Skin epidermis (tissue), 12 donors: ENCODE measurements at regions not wholly inside any gene's neighbourhood (a gene's known extent, or its start where the extent isn't known, plus 50 kb on each side); places are given as distances from the start of the nearest gene placed in this dataset.

Source experiments
- H3K27ac ChIP-seq, 21 experiments: fragments of 200-600 bp; sonication (generic) in 11 of 21; one replicate each; pipeline ENCODE4 v1.5.0; 2020; ENCODE audit warnings: mild to moderate bottlenecking in 3 of 21, inconsistent platforms in 2 of 21, moderate library complexity in 2 of 21
- H3K4me3 ChIP-seq, 7 experiments: fragments of 200-600 bp; sonication (generic) in 2 of 7; one replicate each; pipeline ENCODE4 v1.5.0; 2020; ENCODE audit warnings: inconsistent platforms in 2 of 7, mild to moderate bottlenecking in 2 of 7, moderate library complexity in 1 of 7

GRCh38 chr10:90975096-90975495 lies 54.2 kb upstream of the ANKRD1 start:
- Histone ChIP-seq H3K4me3 (no peak overlapping the region), H3K27ac (no peak overlapping the region)

- no peak overlapping the region for H3K4me3 ChIP-seq
Measured at GRCh38 chr10:90977162-90977854, 56.4 kb upstream of the ANKRD1 start.

GRCh38 chr10:90977855-90978486 lies 57.1 kb upstream of the ANKRD1 start:
- Histone ChIP-seq H3K27ac (no peak overlapping the region), H3K4me3 (no peak overlapping the region)

More at GRCh38 chr10:90977162-90977854, 56.4 kb upstream of the ANKRD1 start:
- H3K27ac ChIP-seq = no peak overlapping the region

- Histone ChIP-seq H3K27ac (no peak overlapping the region), H3K4me3 (no peak overlapping the region)
Measured at GRCh38 chr10:90982406-90983008, 61.6 kb upstream of the ANKRD1 start.

DNA sequence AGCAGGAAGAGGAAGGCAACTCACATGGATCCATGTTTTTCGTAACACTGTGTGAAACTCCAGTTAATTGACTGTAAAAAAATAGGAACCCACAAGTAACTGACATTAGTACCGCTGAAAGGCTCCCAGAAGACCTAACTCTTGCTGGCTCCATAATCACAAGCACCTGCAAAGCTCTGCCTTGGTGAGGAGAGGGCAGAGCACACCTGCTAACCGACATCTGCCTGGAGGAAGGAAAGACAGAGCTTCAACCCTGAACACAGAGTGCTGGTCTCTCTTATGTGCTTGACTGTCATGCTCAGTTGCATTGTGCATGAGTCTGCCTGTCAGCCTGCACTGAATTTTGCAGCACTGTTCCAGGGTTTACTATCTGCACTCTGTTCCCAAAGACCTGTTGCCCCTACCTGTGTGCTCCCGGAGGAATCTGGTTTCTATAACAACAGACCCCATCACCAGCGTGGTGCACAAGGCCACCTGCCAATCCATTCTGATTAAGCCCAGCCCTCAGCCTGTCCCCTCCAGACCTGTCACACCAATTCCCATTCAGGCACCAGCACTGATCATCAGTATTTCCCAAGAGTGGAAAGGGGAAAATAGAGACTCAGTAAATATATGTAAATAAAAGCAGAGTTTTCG lies 63.1 kb upstream of the ANKRD1 start:
- no peak overlapping the region for H3K27ac ChIP-seq
- H3K4me3 ChIP-seq = no peak overlapping the region

GRCh38 chr10:90984898-90985297 lies 64.0 kb upstream of the ANKRD1 start:
- Histone ChIP-seq H3K4me3 (no peak overlapping the region), H3K27ac (no peak overlapping the region)

DNA sequence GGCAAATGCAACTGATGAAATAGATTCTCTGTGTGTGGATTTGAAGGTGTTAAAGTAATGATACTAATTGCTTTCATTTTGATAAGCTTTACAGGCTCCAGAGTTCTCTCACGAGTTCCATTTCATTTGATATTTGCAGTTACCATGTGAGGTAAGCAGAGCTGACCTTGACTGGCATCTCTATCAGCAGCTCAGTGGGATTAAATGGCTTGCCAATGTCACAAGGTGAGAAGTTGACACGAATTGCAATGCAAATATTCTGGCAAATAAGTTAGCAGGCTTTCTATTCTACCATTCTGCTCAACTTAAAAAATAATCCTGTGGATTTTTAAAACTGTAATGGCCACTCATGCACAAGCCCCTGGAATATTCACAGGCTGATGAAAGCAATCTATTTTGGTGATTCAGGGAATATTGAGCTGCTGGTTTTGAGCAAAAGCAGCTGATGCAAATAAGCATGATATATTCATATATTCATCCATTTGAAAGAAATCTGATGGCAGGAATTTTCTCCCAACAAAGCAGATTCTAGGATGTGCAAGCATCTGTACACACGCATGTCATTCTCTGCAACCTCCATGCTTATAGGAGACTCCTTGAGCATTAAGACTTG lies 64.5 kb upstream of the ANKRD1 start:
- no peak overlapping the region for H3K27ac ChIP-seq

DNA sequence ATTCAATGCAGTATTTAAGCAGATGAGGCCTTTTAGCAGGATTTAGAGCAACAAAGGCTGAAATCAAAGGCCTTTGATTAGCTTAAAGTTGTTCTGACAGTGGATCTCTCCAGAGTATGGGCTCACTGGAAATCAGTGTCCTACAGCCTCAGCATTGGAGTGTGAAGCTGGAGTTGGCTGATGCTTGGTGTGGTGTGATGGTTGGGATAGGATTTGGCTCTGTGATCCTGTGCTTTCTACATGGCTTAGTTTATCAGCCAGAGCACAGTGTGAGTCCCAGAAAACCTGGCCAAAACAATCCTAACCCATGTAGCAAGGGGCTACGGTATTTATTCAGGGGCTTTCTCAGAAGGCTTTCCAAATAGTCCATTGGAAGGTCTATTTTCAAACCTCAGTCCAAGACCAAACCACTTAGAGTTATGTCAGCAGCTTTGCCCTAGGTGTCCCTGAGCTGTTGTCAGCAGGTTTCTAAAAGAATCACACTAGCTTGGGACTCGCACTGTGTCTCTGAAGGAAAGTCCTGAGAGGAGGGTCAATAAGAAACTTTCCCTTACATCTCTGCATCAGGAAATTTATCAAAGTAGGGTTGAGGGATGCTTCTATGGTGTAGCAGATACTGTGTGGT lies 65.4 kb upstream of the ANKRD1 start:
- Histone ChIP-seq H3K27ac (no peak overlapping the region), H3K4me3 (no peak overlapping the region)

More for the DNA sequence above, 64.5 kb upstream of the ANKRD1 start:
- H3K4me3 ChIP-seq = no peak overlapping the region

DNA sequence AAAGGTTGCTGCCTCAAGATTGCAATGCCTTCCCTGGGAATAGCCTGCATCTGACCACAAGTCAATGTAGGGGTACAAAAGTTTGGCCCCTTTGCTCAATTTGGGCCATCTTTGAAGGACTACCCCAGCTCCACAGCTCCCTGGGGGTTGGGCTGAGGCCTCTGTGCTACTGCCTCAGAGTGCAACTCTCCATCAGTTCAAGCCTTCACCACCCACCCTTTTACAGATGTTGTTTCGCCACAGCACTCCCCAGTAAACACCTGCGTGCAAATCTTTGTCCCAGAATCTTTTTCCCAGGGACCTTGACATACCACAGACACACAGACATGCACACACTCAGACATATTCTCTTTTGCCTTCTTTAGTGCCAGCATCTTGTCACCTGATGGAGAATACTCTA lies 66.0 kb upstream of the ANKRD1 start:
- Histone ChIP-seq H3K4me3 (no peak overlapping the region), H3K27ac (no peak overlapping the region)

- H3K4me3 ChIP-seq = no peak overlapping the region
- no peak overlapping the region for H3K27ac ChIP-seq
Measured at GRCh38 chr10:90987383-90987782, 66.5 kb upstream of the ANKRD1 start.

DNA sequence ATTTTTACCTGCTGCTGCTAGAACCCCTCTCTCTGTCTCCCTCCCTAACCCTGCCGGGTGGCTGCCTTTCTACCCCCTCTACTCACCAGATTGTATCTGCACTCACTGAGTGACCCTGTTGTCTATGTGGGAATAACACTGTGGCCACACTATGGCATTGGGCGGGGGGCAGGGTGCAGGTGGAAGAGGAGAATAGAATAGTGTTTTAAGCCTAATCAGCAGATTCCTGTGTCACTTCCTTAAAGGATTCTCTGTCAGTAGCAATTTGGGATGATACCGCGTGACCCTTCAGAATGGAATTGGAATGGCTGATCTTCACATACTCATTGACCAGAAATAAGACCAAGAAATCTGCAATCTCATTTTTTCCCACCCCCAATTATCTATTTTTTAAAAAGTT lies 67.1 kb upstream of the ANKRD1 start:
- Histone ChIP-seq H3K4me3 (no peak overlapping the region), H3K27ac (no peak overlapping the region)

- H3K4me3 ChIP-seq = no peak overlapping the region
- H3K27ac ChIP-seq = no peak overlapping the region
Measured at GRCh38 chr10:90988802-90989201, 67.9 kb upstream of the ANKRD1 start.

DNA sequence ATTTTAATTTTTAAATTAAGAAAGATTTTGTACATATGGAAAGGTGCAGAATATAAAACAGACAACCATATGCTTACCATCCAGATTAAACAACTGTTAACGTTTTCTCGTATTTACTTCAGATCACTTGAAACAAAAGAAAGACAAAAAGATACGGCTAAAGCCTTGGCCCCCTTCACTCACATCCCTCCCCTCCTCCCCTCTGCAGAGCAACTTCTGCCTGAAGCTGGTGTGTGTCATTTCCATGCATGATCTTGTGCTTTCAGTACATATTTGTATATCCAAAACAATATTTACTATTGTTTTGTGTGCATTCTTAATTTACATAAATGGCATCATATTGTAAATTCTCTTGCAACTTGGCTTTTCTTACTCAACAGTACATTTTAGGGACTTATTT lies 68.5 kb upstream of the ANKRD1 start:
- no peak overlapping the region for H3K4me3 ChIP-seq
- no peak overlapping the region for H3K27ac ChIP-seq

DNA sequence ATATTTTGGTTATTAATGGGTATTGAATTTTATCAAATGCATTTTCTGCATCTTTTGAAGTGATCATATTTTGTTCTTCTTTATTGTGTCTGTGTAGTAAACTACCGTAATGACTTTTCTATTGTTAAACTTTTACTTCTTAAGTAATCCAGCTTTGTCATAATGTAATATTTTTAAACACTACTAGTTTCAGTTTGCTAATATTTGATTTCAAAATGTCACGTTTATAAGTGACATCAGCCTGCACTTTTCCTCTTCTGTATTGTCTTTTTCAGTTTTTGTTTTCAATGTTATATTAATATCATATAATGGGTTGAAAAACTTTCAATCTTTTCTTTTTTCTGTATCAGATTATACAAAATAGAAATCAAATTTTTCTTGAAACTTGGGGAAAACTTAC lies 71.6 kb upstream of the ANKRD1 start:
- no peak overlapping the region for H3K27ac ChIP-seq
- no peak overlapping the region for H3K4me3 ChIP-seq

DNA sequence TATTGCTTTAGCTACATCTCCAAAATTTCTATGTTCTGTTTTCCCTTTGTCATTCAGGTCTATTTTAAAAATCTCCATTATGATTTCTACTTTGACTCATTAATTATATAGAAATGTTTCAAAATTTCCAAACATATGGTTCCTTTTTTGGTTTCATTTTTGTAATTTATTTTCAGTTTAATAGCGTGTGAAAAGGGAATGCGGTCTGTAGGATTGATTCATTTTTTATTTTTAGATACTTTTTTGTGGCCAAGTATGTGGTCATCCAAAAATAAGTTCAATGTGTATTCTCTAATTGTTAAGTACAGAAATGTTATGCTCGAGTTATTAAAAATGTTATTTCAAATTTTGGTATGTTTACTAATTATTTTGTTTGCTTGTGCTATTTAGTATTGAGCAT lies 72.5 kb upstream of the ANKRD1 start:
- Histone ChIP-seq H3K27ac (no peak overlapping the region), H3K4me3 (no peak overlapping the region)

- H3K27ac ChIP-seq = no peak overlapping the region
Measured at GRCh38 chr10:90997670-90998069, 76.8 kb upstream of the ANKRD1 start.

DNA sequence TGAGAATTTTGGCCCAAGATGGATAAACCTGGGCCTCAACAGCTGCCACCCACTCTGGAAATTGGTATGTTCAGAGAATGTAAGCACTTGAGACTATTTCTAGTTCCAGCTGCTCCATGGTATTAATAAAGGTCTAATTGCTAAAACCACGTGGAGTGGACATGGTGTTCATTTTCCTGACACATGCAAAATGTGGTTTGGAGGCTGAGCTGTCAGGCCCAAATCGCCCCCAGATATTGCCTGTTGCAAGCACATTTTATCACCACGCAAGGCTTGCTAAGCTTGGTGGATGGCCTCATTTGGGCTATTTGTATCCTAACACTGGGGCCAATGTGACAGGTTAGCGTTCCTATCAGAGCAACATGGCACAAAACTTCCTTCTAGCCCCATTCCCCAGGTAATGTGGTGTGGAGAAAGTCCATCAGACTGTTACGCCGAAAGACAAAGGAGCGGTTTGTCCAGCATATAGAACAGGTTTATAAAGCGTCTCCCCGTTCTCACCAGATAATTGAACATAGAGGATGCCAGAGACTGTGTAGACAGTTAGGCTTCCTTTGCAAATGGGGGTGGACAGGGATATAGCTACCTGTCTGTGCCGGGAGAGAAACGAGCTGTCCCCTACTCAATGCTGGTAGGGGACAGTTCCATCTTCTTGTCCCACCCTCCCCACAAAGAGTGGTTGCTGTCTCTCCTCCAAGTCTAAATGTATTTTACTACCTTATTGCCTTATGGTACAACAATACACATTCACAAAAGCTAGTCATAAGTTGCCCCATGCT lies 78.0 kb upstream of the ANKRD1 start:
- Histone ChIP-seq H3K4me3 (no peak overlapping the region), H3K27ac (peak overlapping the region in 1 of 21 experiments; percentile 13)

More at GRCh38 chr10:90997670-90998069, 76.8 kb upstream of the ANKRD1 start:
- no peak overlapping the region for H3K4me3 ChIP-seq

DNA sequence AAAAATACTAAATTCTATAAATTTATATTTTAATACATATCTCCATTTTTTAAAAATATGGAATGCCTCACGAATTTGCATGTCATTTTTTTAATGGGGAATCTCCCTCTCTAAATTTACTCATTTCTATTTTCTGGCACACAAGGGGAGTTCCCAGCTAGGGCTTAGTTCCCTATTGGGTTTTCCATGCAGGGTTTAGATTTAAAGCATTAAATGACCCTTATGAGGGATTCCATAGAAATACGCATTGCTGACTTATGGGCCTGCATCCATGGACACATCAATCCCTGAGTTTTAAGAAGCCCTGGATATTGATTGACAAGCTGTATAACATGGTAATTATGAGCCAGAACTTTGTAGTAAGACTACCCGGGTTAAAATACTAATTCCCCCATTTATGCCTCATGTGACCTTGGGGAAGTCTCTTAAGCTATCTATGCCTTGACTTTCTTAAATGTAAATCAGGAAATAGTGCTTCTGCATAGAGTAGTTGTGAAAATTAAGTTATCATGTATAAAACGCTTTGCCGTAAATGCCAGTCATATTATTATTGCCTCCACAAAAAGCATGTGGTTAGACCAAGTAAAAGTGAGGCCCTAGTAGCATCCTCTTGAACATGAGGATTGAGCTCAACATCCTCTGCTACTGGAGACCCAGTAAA lies 78.8 kb upstream of the ANKRD1 start:
- Histone ChIP-seq H3K4me3 (no peak overlapping the region), H3K27ac (no peak overlapping the region)

DNA sequence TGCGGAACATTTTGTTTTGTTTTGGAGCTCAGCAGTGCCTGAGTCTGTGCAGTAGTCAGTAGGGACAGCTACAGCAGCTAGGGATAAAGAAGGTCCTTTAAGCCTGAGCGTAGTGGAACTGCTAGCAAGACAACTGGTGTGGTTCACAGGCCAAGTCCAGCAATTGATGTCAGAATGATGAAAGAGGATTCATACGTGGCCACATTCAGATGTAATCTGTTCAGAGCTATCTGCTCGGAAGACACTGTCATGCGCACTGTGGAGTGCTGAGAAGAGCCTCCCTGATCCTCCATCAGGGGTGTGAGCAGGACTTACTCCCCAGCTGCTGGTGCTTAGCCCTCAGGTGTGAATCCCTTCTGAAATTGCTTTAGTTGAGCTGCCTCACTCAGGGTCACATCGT lies 79.6 kb upstream of the ANKRD1 start:
- no peak overlapping the region for H3K4me3 ChIP-seq
- H3K27ac ChIP-seq = no peak overlapping the region
